ENCODE measurements at regions not wholly inside any gene's neighbourhood (a gene's known extent, or its start where the extent isn't known, plus 50 kb on each side); places are given as distances from the start of the nearest gene placed in this dataset.

DNA sequence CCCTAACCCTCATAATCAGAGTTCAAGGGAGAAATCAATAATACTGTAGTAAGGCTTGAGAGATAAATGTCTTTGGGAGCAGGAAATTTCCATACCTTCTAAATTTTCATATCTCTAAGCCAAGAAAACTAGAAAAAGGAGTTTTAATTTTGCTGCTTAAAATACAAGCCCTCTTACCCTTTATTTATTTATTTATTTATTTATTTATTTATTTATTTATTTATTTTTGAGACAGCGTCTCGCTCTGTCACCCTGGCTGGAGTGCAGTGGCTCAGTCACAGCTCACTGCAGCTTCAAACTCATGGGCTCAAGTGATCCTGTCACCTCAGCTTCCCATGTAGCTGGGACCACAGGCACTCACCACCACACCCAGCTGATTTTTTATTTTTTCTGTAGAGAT is 69.0 kb upstream of the GNAO1 start:
- Histone ChIP-seq H3K4me1 (ENCODE audit: insufficient read depth, poor library complexity, severe bottlenecking) (no peaks in the 10 kb centered on the region), H3K4me3 (ENCODE audit: severe bottlenecking) (no peak overlapping the region), H3K27ac (ENCODE audit: poor library complexity, severe bottlenecking) (no peak overlapping the region), H3K9me3 (ENCODE audit: severe bottlenecking) (no peaks in the 10 kb centered on the region), H3K36me3 (ENCODE audit: low read depth) (no peaks in the 10 kb centered on the region), H3K27me3 (ENCODE audit: insufficient read depth, poor library complexity, severe bottlenecking) (peaks cover 17% of the 10 kb centered on the region)
- ATAC-seq (ENCODE audit: low read depth) = no peak
- TF ChIP-seq, protein P1, sequence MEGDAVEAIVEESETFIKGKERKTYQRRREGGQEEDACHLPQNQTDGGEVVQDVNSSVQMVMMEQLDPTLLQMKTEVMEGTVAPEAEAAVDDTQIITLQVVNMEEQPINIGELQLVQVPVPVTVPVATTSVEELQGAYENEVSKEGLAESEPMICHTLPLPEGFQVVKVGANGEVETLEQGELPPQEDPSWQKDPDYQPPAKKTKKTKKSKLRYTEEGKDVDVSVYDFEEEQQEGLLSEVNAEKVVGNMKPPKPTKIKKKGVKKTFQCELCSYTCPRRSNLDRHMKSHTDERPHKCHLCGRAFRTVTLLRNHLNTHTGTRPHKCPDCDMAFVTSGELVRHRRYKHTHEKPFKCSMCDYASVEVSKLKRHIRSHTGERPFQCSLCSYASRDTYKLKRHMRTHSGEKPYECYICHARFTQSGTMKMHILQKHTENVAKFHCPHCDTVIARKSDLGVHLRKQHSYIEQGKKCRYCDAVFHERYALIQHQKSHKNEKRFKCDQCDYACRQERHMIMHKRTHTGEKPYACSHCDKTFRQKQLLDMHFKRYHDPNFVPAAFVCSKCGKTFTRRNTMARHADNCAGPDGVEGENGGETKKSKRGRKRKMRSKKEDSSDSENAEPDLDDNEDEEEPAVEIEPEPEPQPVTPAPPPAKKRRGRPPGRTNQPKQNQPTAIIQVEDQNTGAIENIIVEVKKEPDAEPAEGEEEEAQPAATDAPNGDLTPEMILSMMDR (IDR thresholded peaks at IDR 0.05; ENCODE audit: poor library complexity, severe bottlenecking) = no peak
- no peak for DNase-seq (ENCODE audit: low spot score)

DNA sequence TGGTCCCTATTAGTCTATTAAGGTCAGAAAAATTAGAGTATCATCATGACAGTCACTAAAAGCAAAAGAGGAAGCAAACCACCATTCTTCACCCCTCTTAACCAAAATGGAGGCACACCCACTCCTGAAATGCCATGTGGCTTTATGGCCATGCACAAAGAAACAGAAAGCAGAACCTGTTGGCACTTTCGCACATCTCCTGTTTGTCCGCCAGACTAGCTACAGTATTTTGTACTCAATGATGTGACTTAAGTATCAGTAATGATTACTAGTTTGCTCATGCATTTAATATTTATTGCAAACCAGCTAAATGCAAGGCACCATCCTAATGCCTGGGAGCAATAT is 70.2 kb upstream of the GNAO1 start:
- Histone ChIP-seq H3K9me3 (ENCODE audit: severe bottlenecking) (no peaks in the 10 kb centered on the region), H3K36me3 (ENCODE audit: low read depth) (no peaks in the 10 kb centered on the region), H3K4me1 (ENCODE audit: insufficient read depth, poor library complexity, severe bottlenecking) (no peaks in the 10 kb centered on the region), H3K4me3 (ENCODE audit: severe bottlenecking) (no peak overlapping the region), H3K27ac (ENCODE audit: poor library complexity, severe bottlenecking) (no peak overlapping the region), H3K27me3 (ENCODE audit: insufficient read depth, poor library complexity, severe bottlenecking) (peaks cover 26% of the 10 kb centered on the region)
- no peak for ATAC-seq (ENCODE audit: low read depth)
- TF ChIP-seq, protein P1 (IDR thresholded peaks at IDR 0.05; ENCODE audit: poor library complexity, severe bottlenecking) = no peak
- DNase-seq (ENCODE audit: low spot score) = no peak

DNA sequence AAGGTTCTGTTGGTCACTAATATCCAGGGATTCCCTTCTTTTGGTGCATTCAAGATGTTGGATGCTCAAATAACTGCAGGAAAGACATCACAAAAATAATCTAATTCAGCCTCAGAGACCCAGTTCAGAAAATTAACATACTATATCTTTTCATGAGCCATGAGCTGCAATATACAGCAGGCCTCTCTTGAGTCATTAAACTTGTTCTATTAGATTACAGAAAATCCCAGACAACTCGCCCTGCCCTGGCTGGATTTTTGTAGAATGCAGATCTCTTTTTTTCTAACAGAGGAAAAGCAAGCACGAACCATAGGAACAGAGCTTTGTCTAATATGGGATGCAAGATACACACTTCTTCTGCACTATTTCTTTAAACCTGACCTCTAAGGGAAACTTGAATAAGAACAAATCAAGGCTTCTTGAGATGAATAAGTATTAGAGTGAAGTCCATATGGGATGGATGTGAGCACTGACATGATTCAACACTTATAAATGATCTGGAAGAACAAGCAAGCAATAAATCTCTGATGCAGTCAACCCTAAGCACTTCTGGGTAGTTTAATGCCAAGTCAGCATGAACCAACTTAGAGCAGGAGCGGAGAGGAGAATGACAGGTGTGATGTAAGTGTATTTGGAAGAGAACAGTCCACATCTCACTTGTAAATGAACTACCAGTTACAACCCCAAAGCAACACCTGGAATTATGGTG is 70.7 kb upstream of the GNAO1 start:
- no peaks in the 10 kb centered on the region for H3K4me1 ChIP-seq (ENCODE audit: insufficient read depth, poor library complexity, severe bottlenecking)

GRCh38 chr16:56119133-56119532 is 72.2 kb upstream of the GNAO1 start:
- no peak for DNase-seq (ENCODE audit: low spot score)

More for the DNA sequence above, 70.7 kb upstream of the GNAO1 start:
- H3K27ac ChIP-seq (ENCODE audit: poor library complexity, severe bottlenecking) = no peak overlapping the region
- ATAC-seq (ENCODE audit: low read depth) = no peak
- TF ChIP-seq, protein P1 (IDR thresholded peaks at IDR 0.05; ENCODE audit: poor library complexity, severe bottlenecking) = no peak
- H3K9me3 ChIP-seq (ENCODE audit: severe bottlenecking) = no peaks in the 10 kb centered on the region
- H3K4me3 ChIP-seq (ENCODE audit: severe bottlenecking) = no peak overlapping the region
- H3K27me3 ChIP-seq (ENCODE audit: insufficient read depth, poor library complexity, severe bottlenecking) = peaks cover 31% of the 10 kb centered on the region
- DNase-seq (ENCODE audit: low spot score) = no peak
- H3K36me3 ChIP-seq (ENCODE audit: low read depth) = no peaks in the 10 kb centered on the region

GRCh38 chr16:56116577-56116964 is 74.7 kb upstream of the GNAO1 start:
- DNase-seq (ENCODE audit: low spot score) (no peak), ATAC-seq (ENCODE audit: low read depth) (no peak)
- Histone ChIP-seq H3K27me3 (ENCODE audit: insufficient read depth, poor library complexity, severe bottlenecking) (peaks cover 27% of the 10 kb centered on the region), H3K9me3 (ENCODE audit: severe bottlenecking) (no peaks in the 10 kb centered on the region), H3K36me3 (ENCODE audit: low read depth) (no peaks in the 10 kb centered on the region), H3K27ac (ENCODE audit: poor library complexity, severe bottlenecking) (no peak overlapping the region), H3K4me1 (ENCODE audit: insufficient read depth, poor library complexity, severe bottlenecking) (no peaks in the 10 kb centered on the region), H3K4me3 (ENCODE audit: severe bottlenecking) (no peak overlapping the region)
- TF ChIP-seq, protein P1 (IDR thresholded peaks at IDR 0.05; ENCODE audit: poor library complexity, severe bottlenecking) = no peak

More at GRCh38 chr16:56119133-56119532, 72.2 kb upstream of the GNAO1 start:
- Histone ChIP-seq H3K9me3 (ENCODE audit: severe bottlenecking) (no peaks in the 10 kb centered on the region), H3K4me1 (ENCODE audit: insufficient read depth, poor library complexity, severe bottlenecking) (no peaks in the 10 kb centered on the region), H3K4me3 (ENCODE audit: severe bottlenecking) (no peak overlapping the region), H3K27me3 (ENCODE audit: insufficient read depth, poor library complexity, severe bottlenecking) (peaks cover 36% of the 10 kb centered on the region), H3K36me3 (ENCODE audit: low read depth) (no peaks in the 10 kb centered on the region), H3K27ac (ENCODE audit: poor library complexity, severe bottlenecking) (no peak overlapping the region)
- ATAC-seq (ENCODE audit: low read depth) = no peak
- TF ChIP-seq, protein P1 (IDR thresholded peaks at IDR 0.05; ENCODE audit: poor library complexity, severe bottlenecking) = no peak

All from RWPE2 (cell line).